CD8-positive, alpha-beta memory T cell (primary cell): ENCODE measurements at regions not wholly inside any gene's neighbourhood (a gene's known extent, or its start where the extent isn't known, plus 50 kb on each side); places are given as distances from the start of the nearest gene placed in this dataset.

ENCODE experiments used
- CTCF ChIA-PET: fragments of 350-600 bp; sonication (Branson Sonifier 250); formaldehyde crosslinking; loops from one replicate; lab custom pipeline; 2021; ENCODE audit warnings: antibody characterized with exemption; lab: Charles Lee
- POLR2A ChIA-PET: fragments of 350-600 bp; sonication (Branson Sonifier 250); formaldehyde crosslinking; loops from one replicate; lab custom pipeline; 2021; ENCODE audit warnings: antibody characterized with exemption; lab: Charles Lee
- DNase-seq, 5 donors: peaks; one replicate each; pipeline versions ENCODE4 v3.0.0 to v3.0.0-alpha.2; 2020 to 2022; ENCODE audit warnings: mixed read lengths in 1 of 5
- H3K27ac ChIP-seq: one replicate; pipeline ENCODE4 v1.7.0; 2013; ENCODE audit warnings: low read depth, mild to moderate bottlenecking, low read length, moderate library complexity
- H3K27me3 ChIP-seq: 2 replicates; pipeline ENCODE4 v1.7.0; 2013; ENCODE audit warnings: low read length, mild to moderate bottlenecking; ENCODE audit not compliant: insufficient read depth, poor library complexity, severe bottlenecking
- H3K36me3 ChIP-seq: 2 replicates; pipeline ENCODE4 v1.7.0; 2013; ENCODE audit warnings: mild to moderate bottlenecking, low read length, moderate library complexity; ENCODE audit not compliant: insufficient read depth
- H3K4me1 ChIP-seq: 2 replicates; pipeline ENCODE4 v1.7.0; 2013; ENCODE audit warnings: mild to moderate bottlenecking, low read length, moderate library complexity; ENCODE audit not compliant: insufficient read depth
- H3K4me3 ChIP-seq: 2 replicates; pipeline ENCODE4 v1.7.0; 2013; ENCODE audit warnings: mild to moderate bottlenecking, low read length
- H3K9me3 ChIP-seq: 2 replicates; pipeline ENCODE4 v1.7.0; 2013; ENCODE audit warnings: mild to moderate bottlenecking, low read length
- H3K27ac Mint-ChIP-seq, 8 donors: one replicate each; pipeline ENCODE4 v1.8.0; 2020 to 2021; ENCODE audit warnings: mixed read lengths in 8 of 8, mild to moderate bottlenecking in 6 of 8, inconsistent platforms in 3 of 8, moderate library complexity in 3 of 8
- H3K27me3 Mint-ChIP-seq, 2 donors: one replicate each; pipeline ENCODE4 v1.8.0; 2020 to 2021; ENCODE audit warnings: mixed read lengths in 2 of 2, mild to moderate bottlenecking in 1 of 2, moderate library complexity in 1 of 2
- H3K36me3 Mint-ChIP-seq, 3 donors: one replicate each; pipeline ENCODE4 v1.8.0; 2020 to 2021; ENCODE audit warnings: mixed read lengths in 3 of 3, inconsistent platforms in 1 of 3, mild to moderate bottlenecking in 1 of 3
- H3K4me1 Mint-ChIP-seq, 3 donors: one replicate each; pipeline ENCODE4 v1.8.0; 2020 to 2021; ENCODE audit warnings: mixed read lengths in 3 of 3, inconsistent platforms in 1 of 3, mild to moderate bottlenecking in 1 of 3
- H3K4me3 Mint-ChIP-seq, 7 donors: one replicate each; pipeline ENCODE4 v1.8.0; 2020 to 2021; ENCODE audit warnings: mixed read lengths in 7 of 7, mild to moderate bottlenecking in 6 of 7, moderate library complexity in 4 of 7, inconsistent platforms in 2 of 7
- H3K9me3 Mint-ChIP-seq, 5 donors: one replicate each; pipeline ENCODE4 v1.8.0; 2020 to 2022; ENCODE audit warnings: mixed read lengths in 5 of 5, mild to moderate bottlenecking in 3 of 5, moderate library complexity in 2 of 5, inconsistent platforms in 1 of 5

- H3K4me3 Mint-ChIP-seq = no peak overlapping the region
- no peaks in the 10 kb centered on the region for H3K36me3 ChIP-seq
- H3K27ac Mint-ChIP-seq = no peak overlapping the region
- H3K27me3 Mint-ChIP-seq = peaks cover 0 to 8% of the 10 kb centered on the region in 2 donors
- no peak overlapping the region for H3K4me3 ChIP-seq
- no peaks in the 10 kb centered on the region for H3K4me1 Mint-ChIP-seq
- H3K27ac ChIP-seq = no peak overlapping the region
- H3K27me3 ChIP-seq = no peaks in the 10 kb centered on the region
- CTCF ChIA-PET = no interaction called here
- H3K9me3 Mint-ChIP-seq = peaks cover 0 to 5% (median 0%) of the 10 kb centered on the region in 5 donors
- H3K9me3 ChIP-seq = no peaks in the 10 kb centered on the region
- H3K36me3 Mint-ChIP-seq = no peaks in the 10 kb centered on the region
- no peaks in the 10 kb centered on the region for H3K4me1 ChIP-seq
- no peak for DNase-seq
- POLR2A ChIA-PET = no interaction called here
These were observed 659.2 kb upstream of the PLXNA2 start for GRCh38 chr1:208903251-208903905.

DNA sequence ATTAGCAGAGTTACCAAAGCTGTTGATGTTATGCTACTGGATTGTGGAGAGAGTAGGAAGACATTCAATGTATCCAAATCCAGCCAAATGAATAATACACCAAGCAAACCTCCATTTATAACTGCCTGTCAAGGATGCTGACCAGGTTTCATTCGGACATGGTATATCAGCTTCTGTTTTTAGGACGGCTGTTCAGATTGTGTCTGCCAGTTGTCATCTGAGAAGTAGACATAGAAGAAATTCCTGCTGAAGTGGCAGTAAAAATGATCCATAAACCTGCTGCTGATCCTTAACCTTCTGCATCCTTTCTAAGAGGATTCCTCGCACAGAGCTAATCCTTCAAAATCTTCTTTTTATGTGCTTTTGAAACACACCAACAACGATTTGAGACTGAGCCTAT lies 663.6 kb upstream of the PLXNA2 start:
- no peaks in the 10 kb centered on the region for H3K4me1 ChIP-seq
- H3K9me3 Mint-ChIP-seq = peaks cover 0 to 2% (median 0%) of the 10 kb centered on the region in 5 donors
- no peak overlapping the region for H3K27ac ChIP-seq
- no peaks in the 10 kb centered on the region for H3K36me3 ChIP-seq
- no peak overlapping the region for H3K27ac Mint-ChIP-seq
- CTCF ChIA-PET = no interaction called here
- H3K36me3 Mint-ChIP-seq = no peaks in the 10 kb centered on the region
- H3K27me3 Mint-ChIP-seq = no peaks in the 10 kb centered on the region
- H3K4me3 Mint-ChIP-seq = no peak overlapping the region
- no peak overlapping the region for H3K4me3 ChIP-seq
- no peaks in the 10 kb centered on the region for H3K27me3 ChIP-seq
- no peaks in the 10 kb centered on the region for H3K9me3 ChIP-seq
- POLR2A ChIA-PET = no interaction called here
- no peaks in the 10 kb centered on the region for H3K4me1 Mint-ChIP-seq
- DNase-seq = no peak

DNA sequence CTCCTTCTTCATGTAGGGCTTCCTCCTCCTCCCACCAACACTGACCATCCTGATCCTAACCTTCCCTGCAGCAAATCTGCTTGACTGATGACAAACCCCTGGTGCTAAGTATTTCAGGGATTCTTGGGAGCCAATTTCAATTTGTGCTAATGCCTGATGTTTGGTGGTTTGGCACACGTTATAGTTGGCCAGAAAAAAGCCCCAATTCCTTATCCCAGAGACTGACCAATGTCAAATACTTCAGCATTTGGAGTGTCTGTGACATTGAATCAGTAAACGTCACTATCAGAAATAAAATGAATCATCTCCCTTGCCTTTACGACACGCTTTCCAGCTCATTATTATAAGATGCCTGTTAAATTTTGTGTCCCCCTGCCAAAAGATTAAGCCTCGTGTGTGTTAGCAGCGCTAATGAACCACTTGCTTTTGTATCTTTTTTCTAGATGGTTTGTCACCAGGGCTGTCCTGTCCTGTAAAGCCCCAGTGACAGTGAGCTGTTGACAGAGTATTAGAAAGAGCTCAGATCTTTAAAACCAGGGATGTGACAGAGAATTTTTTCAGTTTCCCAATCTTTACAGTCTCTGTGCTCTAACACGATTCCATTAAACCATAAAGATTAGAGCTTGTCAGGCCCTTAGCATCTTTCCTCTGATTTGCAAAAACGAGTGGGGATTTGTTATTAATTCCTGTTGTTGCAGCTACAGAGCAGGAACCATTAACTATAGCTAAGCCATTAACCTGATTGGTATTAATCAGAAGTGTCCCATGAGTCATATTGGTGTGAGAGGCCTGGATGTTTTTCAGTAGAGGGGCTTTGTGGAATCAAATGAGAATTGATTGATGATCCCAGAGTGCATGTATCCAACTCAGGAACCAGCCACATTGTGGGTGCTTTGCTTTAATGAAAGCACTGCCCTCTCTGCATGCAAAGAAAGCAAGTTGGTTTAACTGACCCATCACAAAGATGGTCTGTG lies 665.1 kb upstream of the PLXNA2 start:
- H3K27me3 ChIP-seq = no peaks in the 10 kb centered on the region
- H3K4me3 Mint-ChIP-seq = no peak overlapping the region
- H3K4me3 ChIP-seq = no peak overlapping the region
- H3K27me3 Mint-ChIP-seq = no peaks in the 10 kb centered on the region
- H3K9me3 ChIP-seq = no peaks in the 10 kb centered on the region
- DNase-seq = no peak
- H3K36me3 Mint-ChIP-seq = no peaks in the 10 kb centered on the region
- ChIA-PET CTCF (no interaction called here), POLR2A (no interaction called here)
- H3K9me3 Mint-ChIP-seq = peaks cover 0 to 2% (median 0%) of the 10 kb centered on the region in 5 donors
- H3K36me3 ChIP-seq = no peaks in the 10 kb centered on the region
- no peak overlapping the region for H3K27ac ChIP-seq
- H3K4me1 ChIP-seq = no peaks in the 10 kb centered on the region
- H3K27ac Mint-ChIP-seq = no peak overlapping the region
- H3K4me1 Mint-ChIP-seq = no peaks in the 10 kb centered on the region

DNA sequence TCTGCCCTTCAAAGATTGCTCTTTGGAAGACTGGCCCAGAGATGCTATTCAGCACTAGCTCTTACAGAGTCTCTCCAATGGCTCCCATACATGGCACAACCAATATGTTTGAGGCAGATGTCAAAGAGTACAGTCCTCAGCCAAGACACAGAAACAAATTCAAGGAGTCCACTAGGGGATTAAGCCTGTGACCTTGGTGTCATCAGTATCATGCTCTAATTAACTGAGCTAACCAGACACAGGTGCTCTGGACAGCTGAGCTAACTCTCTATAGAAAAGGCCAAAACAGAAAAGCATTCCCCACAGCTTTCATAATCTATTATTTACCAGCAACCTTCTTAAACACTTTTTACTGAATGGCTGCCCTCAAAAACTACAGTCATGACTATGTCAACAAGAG lies 666.0 kb upstream of the PLXNA2 start:
- H3K9me3 ChIP-seq = no peaks in the 10 kb centered on the region
- peak overlapping the region in 1 of 8 donors; percentile 17 for H3K27ac Mint-ChIP-seq
- H3K27me3 ChIP-seq = no peaks in the 10 kb centered on the region
- H3K27me3 Mint-ChIP-seq = no peaks in the 10 kb centered on the region
- H3K9me3 Mint-ChIP-seq = peaks cover 0 to 2% (median 0%) of the 10 kb centered on the region in 5 donors
- H3K4me1 Mint-ChIP-seq = no peaks in the 10 kb centered on the region
- no peaks in the 10 kb centered on the region for H3K36me3 Mint-ChIP-seq
- no peaks in the 10 kb centered on the region for H3K4me1 ChIP-seq
- no peaks in the 10 kb centered on the region for H3K36me3 ChIP-seq
- ChIA-PET POLR2A (no interaction called here), CTCF (no interaction called here)
- no peak overlapping the region for H3K27ac ChIP-seq
- no peak for DNase-seq
- H3K4me3 ChIP-seq = no peak overlapping the region
- H3K4me3 Mint-ChIP-seq = no peak overlapping the region

DNA sequence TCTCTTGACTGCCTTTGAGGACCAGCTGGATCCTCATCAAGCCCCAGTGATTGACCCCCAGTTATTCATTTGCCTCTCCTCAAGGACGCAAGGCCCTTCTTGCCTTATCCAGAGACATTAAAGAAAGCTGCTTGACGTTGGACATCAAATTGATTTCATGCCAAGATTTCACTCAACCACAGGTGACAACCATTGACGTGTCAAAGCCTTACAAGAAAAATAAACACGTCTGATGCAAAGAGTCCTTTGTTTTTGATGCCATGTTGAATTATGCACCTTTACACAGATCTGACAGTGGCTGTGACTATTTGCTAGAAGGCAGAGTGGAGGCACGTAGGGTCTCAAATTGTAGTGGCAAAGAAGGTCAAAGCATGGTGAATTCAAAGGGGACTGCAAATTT lies 666.2 kb upstream of the CAMK1G start:
- H3K27me3 Mint-ChIP-seq = no peaks in the 10 kb centered on the region
- ChIA-PET CTCF (no interaction called here), POLR2A (no interaction called here)
- Histone ChIP-seq H3K4me3 (no peak overlapping the region), H3K36me3 (no peaks in the 10 kb centered on the region), H3K27ac (no peak overlapping the region), H3K27me3 (no peaks in the 10 kb centered on the region), H3K4me1 (no peaks in the 10 kb centered on the region), H3K9me3 (no peaks in the 10 kb centered on the region)
- no peak overlapping the region for H3K27ac Mint-ChIP-seq
- DNase-seq = no peak
- no peak overlapping the region for H3K4me3 Mint-ChIP-seq
- peaks cover 0 to 7% (median 0%) of the 10 kb centered on the region in 5 donors for H3K9me3 Mint-ChIP-seq
- H3K36me3 Mint-ChIP-seq = no peaks in the 10 kb centered on the region
- H3K4me1 Mint-ChIP-seq = no peaks in the 10 kb centered on the region

GRCh38 chr1:208917723-208918122 lies 665.8 kb upstream of the CAMK1G start:
- H3K27ac Mint-ChIP-seq = no peak overlapping the region
- no peaks in the 10 kb centered on the region for H3K27me3 Mint-ChIP-seq
- no peaks in the 10 kb centered on the region for H3K9me3 ChIP-seq
- H3K27me3 ChIP-seq = no peaks in the 10 kb centered on the region
- ChIA-PET CTCF (no interaction called here), POLR2A (no interaction called here)
- peaks cover 0 to 8% (median 0%) of the 10 kb centered on the region in 5 donors for H3K9me3 Mint-ChIP-seq
- no peaks in the 10 kb centered on the region for H3K36me3 ChIP-seq
- no peak overlapping the region for H3K4me3 Mint-ChIP-seq
- no peak overlapping the region for H3K4me3 ChIP-seq
- no peaks in the 10 kb centered on the region for H3K4me1 ChIP-seq
- no peaks in the 10 kb centered on the region for H3K4me1 Mint-ChIP-seq
- H3K27ac ChIP-seq = no peak overlapping the region
- DNase-seq = no peak
- H3K36me3 Mint-ChIP-seq = no peaks in the 10 kb centered on the region

GRCh38 chr1:208918160-208918559 lies 665.4 kb upstream of the CAMK1G start:
- H3K36me3 ChIP-seq = no peaks in the 10 kb centered on the region
- peaks cover 0 to 7% (median 0%) of the 10 kb centered on the region in 5 donors for H3K9me3 Mint-ChIP-seq
- no peaks in the 10 kb centered on the region for H3K4me1 Mint-ChIP-seq
- H3K4me3 Mint-ChIP-seq = no peak overlapping the region
- no peak overlapping the region for H3K27ac Mint-ChIP-seq
- ChIA-PET CTCF (no interaction called here), POLR2A (no interaction called here)
- H3K4me3 ChIP-seq = no peak overlapping the region
- H3K36me3 Mint-ChIP-seq = no peaks in the 10 kb centered on the region
- H3K9me3 ChIP-seq = no peaks in the 10 kb centered on the region
- H3K4me1 ChIP-seq = no peaks in the 10 kb centered on the region
- H3K27me3 Mint-ChIP-seq = no peaks in the 10 kb centered on the region
- H3K27me3 ChIP-seq = no peaks in the 10 kb centered on the region
- no peak for DNase-seq
- no peak overlapping the region for H3K27ac ChIP-seq

DNA sequence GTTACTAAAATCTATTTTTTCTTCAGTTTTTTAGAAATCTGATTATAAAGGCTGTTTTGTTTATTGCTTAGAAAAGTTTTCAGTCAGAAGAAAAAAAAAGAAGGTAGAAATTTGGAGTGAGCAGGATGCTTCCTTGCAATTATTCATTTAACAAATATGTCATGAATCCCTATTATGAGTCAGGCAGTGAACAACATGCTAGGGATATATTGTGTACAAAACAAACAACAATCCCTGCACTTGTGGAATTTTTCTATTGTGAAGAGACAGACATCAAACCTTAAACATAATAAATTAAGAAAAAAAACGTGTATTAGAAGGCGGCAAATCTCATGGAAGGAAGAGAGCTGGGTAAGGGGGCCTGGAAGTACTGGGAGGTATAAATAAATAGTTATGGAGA lies 664.1 kb upstream of the CAMK1G start:
- Histone ChIP-seq H3K4me1 (no peaks in the 10 kb centered on the region), H3K4me3 (no peak overlapping the region), H3K9me3 (no peaks in the 10 kb centered on the region), H3K36me3 (no peaks in the 10 kb centered on the region), H3K27ac (no peak overlapping the region), H3K27me3 (no peaks in the 10 kb centered on the region)
- Mint-ChIP-seq H3K36me3 (no peaks in the 10 kb centered on the region), H3K4me1 (no peaks in the 10 kb centered on the region), H3K27me3 (no peaks in the 10 kb centered on the region), H3K27ac (no peak overlapping the region), H3K9me3 (peaks cover 0 to 6% (median 0%) of the 10 kb centered on the region in 5 donors), H3K4me3 (no peak overlapping the region)
- ChIA-PET POLR2A (no interaction called here), CTCF (no interaction called here)
- no peak for DNase-seq
